Fibroblast of villous mesenchyme (primary cell): ENCODE measurements at regions not wholly inside any gene's neighbourhood (a gene's known extent, or its start where the extent isn't known, plus 50 kb on each side); places are given as distances from the start of the nearest gene placed in this dataset.

ENCODE experiments used
- DNase-seq: peaks from one replicate; pipeline ENCODE4 v3.0.0-alpha.2; 2010; ENCODE audit warnings: low read depth
- H3K4me3 ChIP-seq: 2 replicates; pipeline ENCODE4 v1.5.1; 2011; ENCODE audit warnings: low read depth, mild to moderate bottlenecking, low read length
- TF ChIP-seq, protein P1 (sequence below): IDR thresholded peaks from 2 replicates; pipeline ENCODE4 v1.5.1; 2012; ENCODE audit warnings: low read depth, mild to moderate bottlenecking, low read length; ENCODE audit not compliant: insufficient read depth

DNA sequence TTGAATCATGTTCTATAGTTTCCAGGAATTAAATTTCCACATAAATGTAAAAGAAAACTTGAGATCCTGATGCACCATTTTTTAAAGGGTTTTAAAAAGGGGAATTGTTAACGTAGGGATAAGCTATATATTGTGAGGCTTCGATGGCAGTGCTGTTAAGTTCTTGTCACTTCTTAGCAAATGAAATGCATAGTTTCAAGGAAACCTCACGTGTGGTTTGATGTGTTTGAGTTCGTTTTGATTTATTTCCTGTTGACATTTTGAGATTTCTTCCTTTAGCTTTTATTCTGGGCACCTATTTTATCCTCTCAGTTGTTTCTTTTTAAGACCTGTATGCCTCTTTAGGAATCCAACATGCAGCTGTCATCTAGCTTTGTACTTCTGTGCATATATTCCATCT, 301.0 kb downstream of the DOCK8 start:
- H3K4me3 ChIP-seq, result no peak overlapping the region
- TF ChIP-seq, protein P1, sequence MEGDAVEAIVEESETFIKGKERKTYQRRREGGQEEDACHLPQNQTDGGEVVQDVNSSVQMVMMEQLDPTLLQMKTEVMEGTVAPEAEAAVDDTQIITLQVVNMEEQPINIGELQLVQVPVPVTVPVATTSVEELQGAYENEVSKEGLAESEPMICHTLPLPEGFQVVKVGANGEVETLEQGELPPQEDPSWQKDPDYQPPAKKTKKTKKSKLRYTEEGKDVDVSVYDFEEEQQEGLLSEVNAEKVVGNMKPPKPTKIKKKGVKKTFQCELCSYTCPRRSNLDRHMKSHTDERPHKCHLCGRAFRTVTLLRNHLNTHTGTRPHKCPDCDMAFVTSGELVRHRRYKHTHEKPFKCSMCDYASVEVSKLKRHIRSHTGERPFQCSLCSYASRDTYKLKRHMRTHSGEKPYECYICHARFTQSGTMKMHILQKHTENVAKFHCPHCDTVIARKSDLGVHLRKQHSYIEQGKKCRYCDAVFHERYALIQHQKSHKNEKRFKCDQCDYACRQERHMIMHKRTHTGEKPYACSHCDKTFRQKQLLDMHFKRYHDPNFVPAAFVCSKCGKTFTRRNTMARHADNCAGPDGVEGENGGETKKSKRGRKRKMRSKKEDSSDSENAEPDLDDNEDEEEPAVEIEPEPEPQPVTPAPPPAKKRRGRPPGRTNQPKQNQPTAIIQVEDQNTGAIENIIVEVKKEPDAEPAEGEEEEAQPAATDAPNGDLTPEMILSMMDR, result no peak
- no peak for DNase-seq

DNA sequence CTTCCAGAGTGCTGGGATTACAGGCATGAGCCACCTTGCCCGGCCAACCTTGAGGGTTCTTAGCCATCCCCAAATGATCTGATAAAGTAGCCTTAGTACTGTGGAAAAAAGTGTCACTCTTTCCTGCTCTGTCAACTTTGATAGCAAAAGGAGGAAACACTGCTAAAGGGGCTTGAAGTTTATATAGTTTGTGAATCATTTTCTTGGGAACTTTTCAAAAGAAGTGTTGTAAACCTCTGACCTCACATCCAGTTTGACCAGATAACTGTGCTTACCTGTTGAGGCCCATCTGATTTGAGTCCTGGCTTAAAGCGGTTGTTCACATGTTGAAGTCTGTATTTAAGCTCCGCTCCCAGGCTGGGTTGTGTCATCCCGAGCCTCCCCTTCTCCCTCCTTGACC, 303.3 kb downstream of the DOCK8 start:
- no peak overlapping the region for H3K4me3 ChIP-seq
- DNase-seq, result no peak
- TF ChIP-seq, protein P1, result no peak

DNA sequence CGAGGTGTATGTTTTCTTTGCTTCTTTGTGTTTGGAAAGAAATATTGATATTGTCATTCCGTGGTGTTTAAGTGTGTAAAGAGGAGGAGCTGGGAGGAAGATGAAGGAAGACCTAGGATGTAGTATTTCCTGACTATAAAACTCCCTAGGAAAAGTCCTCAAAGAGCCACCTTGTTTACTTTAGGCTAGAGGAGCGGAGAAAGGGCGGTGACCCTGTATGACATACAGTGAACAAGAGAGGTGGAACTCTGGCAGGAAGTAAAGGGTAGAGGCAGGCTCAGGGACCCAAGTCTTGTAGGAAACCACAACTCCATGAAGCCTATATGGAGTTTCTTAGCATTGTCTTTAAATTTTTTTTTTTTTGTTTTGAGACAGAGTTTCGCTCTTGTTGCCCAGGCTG, 303.9 kb downstream of the DOCK8 start:
- DNase-seq, result no peak
- TF ChIP-seq, protein P1, result no peak
- H3K4me3 ChIP-seq, result no peak overlapping the region

DNA sequence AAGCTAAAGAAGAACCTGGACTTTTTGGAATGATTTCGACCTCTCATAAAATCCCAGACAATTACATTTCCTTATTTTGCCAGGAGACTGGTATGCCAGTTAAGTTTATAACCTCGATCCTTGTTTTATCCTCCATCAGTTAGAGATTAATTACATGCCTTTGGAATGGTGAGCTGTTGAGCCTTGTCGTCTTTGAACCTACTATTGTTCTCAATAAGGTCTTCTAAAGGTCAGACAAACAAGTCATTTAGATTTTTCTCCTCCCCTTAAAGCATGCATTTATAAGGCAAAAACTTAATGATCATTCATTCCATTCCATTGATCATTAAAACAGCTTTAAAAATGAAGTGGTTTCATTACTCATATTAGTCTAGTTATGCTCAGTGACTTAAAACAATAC, 304.9 kb downstream of the DOCK8 start:
- TF ChIP-seq, protein P1, result no peak
- DNase-seq, result no peak

DNA sequence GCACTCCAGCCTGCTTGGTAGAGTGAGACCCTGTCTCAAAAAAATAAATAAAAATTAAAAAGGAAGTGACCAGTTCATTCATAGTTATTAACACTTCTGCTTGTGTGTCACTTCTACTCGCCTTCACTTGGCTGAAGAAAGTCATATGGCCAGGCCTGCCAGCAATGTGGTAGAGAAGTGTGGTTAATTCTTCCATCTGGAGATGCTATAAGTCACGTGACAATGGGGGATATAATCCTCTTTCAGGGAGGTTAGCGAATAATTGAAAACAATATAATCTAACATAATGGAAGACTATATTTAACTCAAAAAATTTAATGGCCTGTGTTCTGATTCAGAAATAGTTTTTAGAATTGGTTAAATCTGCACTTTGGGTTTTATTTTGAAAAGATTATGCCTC, 305.6 kb downstream of the DOCK8 start:
- no peak overlapping the region for H3K4me3 ChIP-seq
- DNase-seq, result no peak
- TF ChIP-seq, protein P1, result no peak

More for the DNA sequence above, 304.9 kb downstream of the DOCK8 start:
- no peak overlapping the region for H3K4me3 ChIP-seq

DNA sequence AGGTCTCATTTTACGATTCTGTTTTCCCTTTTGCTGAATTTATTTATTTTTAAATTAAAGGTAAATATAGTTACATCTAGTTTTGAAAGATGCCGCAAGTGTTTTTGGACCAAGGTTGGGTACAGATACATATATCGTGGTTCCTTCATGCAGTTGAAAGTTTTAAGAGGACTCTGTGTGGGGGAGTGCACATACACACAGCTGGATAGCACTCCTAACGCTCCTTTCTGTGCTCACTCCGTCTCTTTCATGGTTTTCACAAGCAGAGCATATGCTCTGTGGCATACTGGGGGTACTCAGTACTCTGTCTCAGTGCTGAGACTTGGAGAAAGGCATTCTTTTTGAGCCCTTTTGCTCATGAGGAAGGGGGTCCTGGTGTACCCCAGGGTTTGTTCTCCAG, 307.5 kb downstream of the DOCK8 start:
- DNase-seq, result no peak
- no peak overlapping the region for H3K4me3 ChIP-seq
- TF ChIP-seq, protein P1, result no peak

DNA sequence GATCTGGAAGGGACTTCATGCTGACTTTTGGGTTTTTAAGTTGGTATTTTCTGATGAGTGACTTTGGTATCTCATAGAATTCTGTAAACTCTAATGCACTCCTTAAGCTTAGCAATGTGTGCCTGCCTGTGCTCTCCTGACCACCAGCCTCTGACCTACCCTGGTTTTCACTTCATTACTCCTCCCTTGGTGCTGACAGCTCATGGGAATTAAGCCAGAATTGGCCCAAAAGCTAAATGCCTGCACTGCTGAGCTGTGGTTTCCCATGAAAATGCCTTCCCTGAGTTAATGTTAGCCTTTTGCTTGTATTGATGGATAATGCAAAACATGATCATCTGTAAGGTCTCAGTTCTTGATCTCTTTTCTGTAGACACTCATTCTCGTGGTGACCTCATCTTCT, 308.0 kb downstream of the DOCK8 start:
- no peak overlapping the region for H3K4me3 ChIP-seq
- no peak for DNase-seq
- TF ChIP-seq, protein P1, result no peak
